HepG2 (cell line): ENCODE measurements at regions not wholly inside any gene's neighbourhood (a gene's known extent, or its start where the extent isn't known, plus 50 kb on each side); places are given as distances from the start of the nearest gene placed in this dataset.

ENCODE experiments used
- ATAC-seq: fragments of 200-7000 bp; cut with Tn5 transposase; 3 replicates; pipeline ENCODE4 v1.9.1; 2020; ENCODE audit warnings: mild to moderate bottlenecking, moderate library complexity
- BruUV-seq: library from RNA; stranded (reverse); fragments of 400-500 nt; replicated peaks from 2 replicates; lab custom pipeline; 2021; lab: Mats Ljungman, UMichigan
- CTCF ChIA-PET: fragments of 300-600 bp; formaldehyde crosslinking; extraction: SDS; loops from one replicate; lab custom pipeline; 2021; ENCODE audit warnings: low total read pairs, inconsistent platforms, low intra/inter-chr PET ratio; lab: Yijun Ruan, JAX
- POLR2A ChIA-PET: fragments of 350-600 bp; sonication (Branson Sonifier 250); formaldehyde crosslinking; loops from one replicate; lab custom pipeline; 2020; ENCODE audit warnings: antibody characterized with exemption, inconsistent platforms; lab: Yijun Ruan, JAX
- DNase-seq: peaks from one replicate; pipeline ENCODE4 v3.0.0-alpha.2; 2015; ENCODE audit warnings: low spot score
- FAIRE-seq: peaks from 3 replicates; lab custom pipeline; 2011; peaks lifted over from hg19 to GRCh38; lab: Jason Lieb, UNC
- H2AFZ ChIP-seq: one replicate; pipeline ENCODE4 v1.6.1; 2011; ENCODE audit warnings: low read length, inconsistent platforms
- H3K27ac ChIP-seq: fragments of 300-600 bp; 3 replicates; pipeline ENCODE4 v1.8.0; 2011; ENCODE audit warnings: mixed run types, mild to moderate bottlenecking, mixed read lengths, low read length, inconsistent platforms; ENCODE audit not compliant: insufficient read depth; ENCODE audit errors: extremely low read length
- H3K27me3 ChIP-seq, 2 experiments: fragments of 200-600 bp in 1 of 2; 2 replicates in 1 of 2; 3 replicates in 1 of 2; pipeline versions ENCODE4 v1.6.0 to v1.8.0; 2011; ENCODE audit warnings: low read length in 2 of 2, mild to moderate bottlenecking in 2 of 2, moderate library complexity in 2 of 2, inconsistent platforms in 1 of 2; ENCODE audit not compliant: insufficient read depth in 2 of 2, control insufficient read depth in 1 of 2
- H3K36me3 ChIP-seq, 2 experiments: fragments of 200-600 bp in 1 of 2; replicated peaks in 1 of 2; 2 replicates in 1 of 2; 3 replicates in 1 of 2; pipeline versions ENCODE4 v1.5.1 to v1.8.0; 2011; ENCODE audit warnings: low read length in 2 of 2, inconsistent platforms in 1 of 2; ENCODE audit not compliant: insufficient read depth in 2 of 2, control insufficient read depth in 1 of 2
- H3K4me1 ChIP-seq: 2 replicates; pipeline ENCODE4 v1.5.1; 2012; ENCODE audit warnings: low read length, inconsistent platforms; ENCODE audit not compliant: insufficient read depth
- H3K4me2 ChIP-seq: 2 replicates; pipeline ENCODE4 v1.6.0; 2011; ENCODE audit warnings: low read depth, low read length, inconsistent platforms
- H3K4me3 ChIP-seq, 3 experiments: fragments of 200-600 bp in 1 of 3; sonication (generic), shearing (Covaris generic) in 1 of 3; replicated peaks in 1 of 3; 2 replicates each; pipeline ENCODE4 v1.5.1; 2011 to 2016; ENCODE audit warnings: low read length in 3 of 3, inconsistent platforms in 2 of 3, low read depth in 2 of 3, mild to moderate bottlenecking in 2 of 3, control low read depth in 1 of 3, mixed read lengths in 1 of 3; ENCODE audit not compliant: insufficient read depth in 1 of 3
- H3K79me2 ChIP-seq: one replicate; pipeline ENCODE4 v1.6.1; 2011; ENCODE audit warnings: low read length, inconsistent platforms; ENCODE audit not compliant: insufficient read depth
- H3K9ac ChIP-seq: 2 replicates; pipeline ENCODE4 v1.6.0; 2011; ENCODE audit warnings: mild to moderate bottlenecking, low read depth, low read length, inconsistent platforms; ENCODE audit not compliant: insufficient read depth
- H3K9me3 ChIP-seq: 2 replicates; pipeline ENCODE4 v1.5.1; 2012; ENCODE audit warnings: mild to moderate bottlenecking, low read length
- H4K20me1 ChIP-seq: 2 replicates; pipeline ENCODE4 v1.6.0; 2011; ENCODE audit warnings: inconsistent platforms, mild to moderate bottlenecking, low read length, moderate library complexity; ENCODE audit not compliant: insufficient read depth
- GATAD2A ChIP-seq: IDR thresholded peaks from 2 replicates; pipeline ENCODE4 v1.6.1; 2016
- HNF1B ChIP-seq: sonication (generic); formaldehyde crosslinking; IDR thresholded peaks from 2 replicates; pipeline ENCODE4 v1.5.1; 2020; ENCODE audit warnings: mild to moderate bottlenecking, moderate library complexity, missing genetic modification reagents
- MYNN ChIP-seq: sonication (generic); formaldehyde crosslinking; IDR thresholded peaks from 2 replicates; pipeline ENCODE4 v1.4.0; 2020; ENCODE audit warnings: mild to moderate bottlenecking, low read depth, missing genetic modification reagents
- PLSCR1 ChIP-seq: sonication (generic); formaldehyde crosslinking; IDR thresholded peaks from 2 replicates; pipeline ENCODE4 v1.5.0; 2020; ENCODE audit warnings: missing genetic modification reagents, mild to moderate bottlenecking, borderline replicate concordance
- THYN1 ChIP-seq: sonication (generic); formaldehyde crosslinking; IDR thresholded peaks from 2 replicates; pipeline ENCODE4 v1.8.1; 2023; ENCODE audit warnings: low read depth, mild to moderate bottlenecking, moderate library complexity, missing genetic modification reagents, borderline replicate concordance
- ZBTB25 ChIP-seq: IDR thresholded peaks from 2 replicates; pipeline ENCODE4 v1.6.1; 2018; ENCODE audit warnings: missing genetic modification reagents
- WGBS: methylation state at CpG from one replicate; pipeline ENCODE4 v1.1.6; 2017; ENCODE audit warnings: low lambda C conversion rate; 5-methylcytosine and 5-hydroxymethylcytosine counted together
- in situ Hi-C: cut with HindIII; loops from 2 replicates; pipeline ENCODE4 v1.10.0; 2017; ENCODE audit warnings: low pct_unique_long_range_greater_than_20kb; ENCODE audit not compliant: extremely low pct_ligation_motif_present
- intact Hi-C: fragments of 100-400 bp; cut with micrococcal nuclease; formaldehyde crosslinking; loops from one replicate; pipeline ENCODE4 v1.10.0; 2022; ENCODE audit not compliant: unreplicated experiment

GRCh38 chr4:41396869-41397268 is 140.1 kb downstream of the UCHL1 start (continued):
- no peak for TF ChIP-seq MYNN
- TF ChIP-seq GATAD2A (CRISPR knock-in tag), result no peak
- TF ChIP-seq THYN1 (CRISPR knock-in tag), result no peak
- no peak for TF ChIP-seq HNF1B

GRCh38 chr4:41399231-41399630 is 138.7 kb upstream of the LIMCH1 start:
- H3K79me2 ChIP-seq, result no peaks in the 10 kb centered on the region

More at GRCh38 chr4:41399231-41399630, 138.7 kb upstream of the LIMCH1 start:
- H3K9me3 ChIP-seq, result no peaks in the 10 kb centered on the region
- DNase-seq (no peak), FAIRE-seq (no peak), ATAC-seq (no peak)
- peaks cover 0 to 4% of the 10 kb centered on the region in 2 experiments; a peak in 1 of 5 replicates for H3K27me3 ChIP-seq
- in situ Hi-C loops, result no loop called here
- ChIA-PET CTCF (no interaction called here), POLR2A (no interaction called here)
- H3K9ac ChIP-seq, result no peak overlapping the region
- BruUV-seq, result no TSS peak
- intact Hi-C loops, result no loop called here
- H3K4me1 ChIP-seq, result no peaks in the 10 kb centered on the region
- H3K36me3 ChIP-seq, result no peaks in the 10 kb centered on the region
- H4K20me1 ChIP-seq, result no peaks in the 10 kb centered on the region
- H3K4me3 ChIP-seq, result no peak overlapping the region
- no peak overlapping the region for H3K4me2 ChIP-seq
- no peak overlapping the region for H2AFZ ChIP-seq
- WGBS, result 0% methylated on average over 1 of the region's 1 CpG
- H3K27ac ChIP-seq, result no peak overlapping the region
- no peak for TF ChIP-seq ZBTB25
- TF ChIP-seq PLSCR1 (CRISPR knock-in tag), result no peak
